GM21717 (cell line): ENCODE measurements at regions not wholly inside any gene's neighbourhood (a gene's known extent, or its start where the extent isn't known, plus 50 kb on each side); places are given as distances from the start of the nearest gene placed in this dataset.
A peak's percentile ranks its signal among the peaks of the same experiment; 100 is the strongest.
"Not testable (repeated sequence)": the region's sequence is repeated elsewhere in the genome, so short reads cannot be mapped to it uniquely, and the experiment has no call there.

Experiments
- ATAC-seq: cut with Tn5 transposase; IDR thresholded peaks from one replicate; pipeline ENCODE4 v1.9.1; 2021; ENCODE audit warnings: mild to moderate bottlenecking, moderate library complexity; ENCODE audit not compliant: unreplicated experiment

DNA sequence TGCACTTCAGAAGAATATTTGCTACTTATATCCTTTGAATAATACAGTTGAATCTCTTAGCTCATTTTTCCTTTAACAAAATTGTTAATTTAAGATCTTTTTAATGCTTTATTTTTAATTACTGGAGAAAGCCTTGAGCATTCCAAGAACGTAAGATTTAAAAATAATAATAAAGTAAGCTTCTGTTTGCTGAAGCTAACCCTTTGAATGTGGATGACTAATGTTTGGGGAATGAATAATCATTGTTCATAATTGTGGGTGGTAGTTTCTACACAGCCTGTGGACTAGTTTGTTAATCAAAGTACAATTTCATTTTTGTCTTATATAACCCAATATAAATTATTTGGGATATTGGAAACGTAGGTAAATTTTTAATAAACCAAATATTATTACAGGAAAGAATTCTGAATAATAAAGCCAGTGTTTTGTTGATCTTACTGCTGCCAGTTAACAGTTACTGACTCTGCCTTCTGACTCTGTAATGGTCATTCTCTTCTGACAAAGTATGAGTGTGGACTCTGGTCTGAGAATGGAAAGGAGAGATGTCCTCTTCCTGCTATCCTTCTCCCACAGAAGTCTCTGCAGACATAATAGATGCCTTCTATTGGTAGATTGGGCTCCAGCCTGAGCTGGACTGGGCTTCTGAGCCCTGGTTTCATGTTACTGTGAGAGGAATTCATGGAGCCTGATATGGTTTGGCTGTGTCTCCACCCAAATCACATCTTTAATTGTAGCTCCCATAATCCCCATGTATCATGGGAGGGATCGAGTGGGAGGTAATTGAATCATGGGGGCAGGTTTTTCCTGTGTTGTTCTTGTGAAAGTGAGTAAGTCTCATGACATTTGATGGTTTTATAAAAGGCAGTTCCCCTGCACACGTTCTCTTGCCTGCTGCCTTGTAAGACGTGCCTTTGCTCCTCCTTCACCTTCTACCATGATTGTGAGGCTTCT lies 292.7 kb upstream of the SLC39A10 start:
- ATAC-seq = no peak

DNA sequence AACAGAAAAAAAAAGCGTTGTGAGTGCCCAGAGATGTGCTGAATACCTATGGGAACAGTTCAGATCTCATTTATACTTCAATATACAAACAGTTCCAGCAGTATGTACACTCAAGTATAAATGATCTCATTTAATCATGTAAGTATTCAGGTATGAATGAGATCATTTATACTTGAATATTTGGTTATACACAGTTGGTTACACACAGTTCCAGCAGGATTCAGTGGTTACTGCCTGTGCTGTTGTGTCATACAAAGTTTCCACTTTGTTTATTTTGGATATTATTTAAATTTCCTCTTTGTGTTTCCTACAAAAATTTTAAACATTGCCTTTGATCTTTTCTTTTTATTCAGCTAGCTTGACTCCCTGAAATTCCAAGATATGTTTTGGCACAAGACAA lies 293.5 kb upstream of the SLC39A10 start:
- no peak for ATAC-seq

DNA sequence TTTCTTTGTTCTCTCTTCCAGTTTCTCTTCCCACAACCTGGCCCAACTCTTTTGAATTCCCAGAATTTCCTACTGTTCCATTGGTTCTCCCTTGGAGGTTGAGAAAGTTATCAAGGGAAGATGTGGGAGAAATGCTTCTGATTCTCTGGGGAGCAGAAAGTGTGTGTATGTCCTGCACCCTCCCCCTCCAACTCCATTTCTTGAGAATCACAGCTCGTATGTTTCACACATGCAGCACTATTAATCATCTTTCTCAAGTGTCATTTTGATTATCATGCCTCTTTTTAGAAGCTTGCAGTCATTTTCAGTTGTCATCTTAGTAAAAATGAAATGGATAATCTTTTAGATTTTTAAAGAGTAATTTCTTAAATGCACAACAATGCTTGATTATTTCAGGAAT lies 296.8 kb upstream of the SLC39A10 start:
- no peak for ATAC-seq

- ATAC-seq = no peak
Measured at GRCh38 chr2:195359043-195359735, 297.8 kb upstream of the SLC39A10 start.

DNA sequence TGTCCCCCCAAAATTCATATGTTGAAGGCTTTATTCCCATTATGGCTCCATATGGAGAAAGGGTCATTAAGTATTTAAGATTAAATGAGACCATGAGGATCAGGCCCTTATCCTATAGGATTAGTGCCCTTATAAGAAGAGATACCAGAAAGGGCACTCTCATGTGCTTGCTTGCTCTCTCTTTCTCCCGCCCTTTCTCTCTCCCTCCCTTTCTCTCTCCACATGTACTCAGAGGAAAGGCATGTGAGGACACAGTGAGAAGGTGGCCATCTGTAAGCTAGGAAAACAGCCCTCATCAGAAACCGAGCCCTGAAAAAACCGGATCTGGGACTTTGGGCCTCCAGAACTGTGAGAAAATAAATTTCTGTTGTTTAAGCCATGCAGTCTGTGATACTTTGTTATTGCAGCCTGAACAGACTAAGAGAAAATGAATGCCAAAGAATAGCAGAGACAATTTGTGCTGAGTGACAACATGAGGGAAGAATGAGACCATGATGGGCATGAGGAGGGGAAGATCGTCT lies 300.0 kb upstream of the SLC39A10 start:
- no peak for ATAC-seq

DNA sequence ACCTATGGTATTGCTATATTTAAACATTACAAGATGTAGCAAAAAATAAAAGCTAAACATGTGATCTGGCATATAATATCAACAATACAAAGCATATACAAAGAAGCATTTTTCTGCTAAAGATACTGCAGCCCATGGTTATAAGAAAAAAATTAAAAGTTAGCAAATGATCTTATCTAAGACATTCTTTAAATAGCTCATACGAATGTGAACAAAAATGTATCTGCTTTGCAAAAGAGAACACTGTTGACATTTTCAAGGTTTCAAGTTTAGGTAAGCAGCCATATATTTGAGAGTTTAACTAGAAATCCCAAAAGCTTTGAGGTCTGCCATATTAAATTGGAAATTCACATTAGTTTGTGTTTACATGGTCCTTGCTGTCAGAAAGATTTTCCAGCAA lies 301.0 kb upstream of the SLC39A10 start:
- no peak for ATAC-seq

DNA sequence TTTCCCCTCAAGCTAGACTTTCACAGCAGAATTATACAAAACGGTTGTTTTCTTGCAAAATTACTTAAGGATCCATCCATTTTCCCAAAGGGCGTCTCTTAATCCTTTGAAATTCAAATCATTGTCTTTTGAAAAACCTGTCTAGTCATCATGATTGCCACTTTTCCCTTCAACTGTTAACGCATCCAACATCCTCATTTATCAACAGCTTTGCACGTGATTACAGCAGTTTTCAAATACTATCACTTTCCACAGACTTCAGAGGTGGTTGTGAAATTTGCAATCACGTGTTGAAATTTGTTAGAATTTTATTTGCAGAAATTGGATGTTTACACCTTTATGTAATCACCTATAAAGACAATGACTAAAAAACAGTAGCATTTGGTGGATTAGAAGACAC lies 304.4 kb upstream of the SLC39A10 start:
- no peak for ATAC-seq

GRCh38 chr2:195343942-195344530 lies 313.0 kb upstream of the SLC39A10 start:
- peak; percentile 78 for ATAC-seq

- ATAC-seq = peak; percentile 72
Measured at GRCh38 chr2:195343540-195343939, 313.5 kb upstream of the SLC39A10 start.

- no peak for ATAC-seq
Measured at GRCh38 chr2:195342061-195342460, 315.0 kb upstream of the SLC39A10 start.

DNA sequence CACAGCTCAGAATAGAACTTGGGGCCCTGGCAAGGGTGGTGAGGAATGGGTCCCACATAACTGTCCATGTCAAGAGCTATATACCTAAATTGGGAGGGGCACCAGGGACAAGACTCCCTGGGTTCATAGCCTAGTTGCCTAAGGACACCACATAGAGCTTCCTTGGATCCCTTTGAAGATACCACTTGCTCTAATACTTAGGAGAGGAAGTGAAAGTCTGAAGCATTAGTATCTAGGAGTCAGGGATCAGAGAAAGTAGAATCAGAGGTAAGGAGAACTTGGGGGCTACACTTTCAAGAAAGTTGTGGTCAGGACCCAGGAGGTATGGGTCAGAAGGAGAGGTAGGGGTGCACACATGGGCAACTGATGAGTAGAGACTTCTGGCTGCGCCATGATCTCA lies 318.2 kb upstream of the SLC39A10 start:
- ATAC-seq = no peak

- ATAC-seq = no peak
Measured at GRCh38 chr2:195337597-195337996, 319.4 kb upstream of the SLC39A10 start.

- ATAC-seq = peak; percentile 61
Measured at GRCh38 chr2:195333869-195334268, 323.2 kb upstream of the SLC39A10 start.

- ATAC-seq = no peak
Measured at GRCh38 chr2:195331966-195332365, 325.1 kb upstream of the SLC39A10 start.

DNA sequence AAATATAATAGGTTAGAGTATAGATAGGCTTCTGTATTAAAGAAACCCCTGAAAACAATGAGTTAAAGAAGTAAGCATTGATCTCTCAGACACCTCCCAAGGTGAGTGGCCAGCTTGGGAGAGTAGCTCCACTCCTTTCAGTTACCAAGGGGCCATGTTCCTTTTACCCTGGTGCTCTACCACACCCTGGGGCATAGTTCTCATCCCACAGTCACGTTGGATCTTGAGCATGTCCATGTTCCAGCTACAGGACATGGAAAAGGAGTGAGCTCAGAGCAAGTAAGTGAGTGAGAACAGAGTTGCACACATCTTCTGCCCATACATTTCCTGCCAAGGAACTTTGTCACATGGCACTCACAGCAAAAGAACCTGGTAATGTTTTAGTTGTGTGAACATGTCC lies 325.9 kb upstream of the SLC39A10 start:
- no peak for ATAC-seq

GRCh38 chr2:195330513-195330956 lies 326.5 kb upstream of the SLC39A10 start:
- ATAC-seq = no peak

GRCh38 chr2:195329784-195330183 lies 327.2 kb upstream of the SLC39A10 start:
- not testable (repeated sequence) for ATAC-seq

GRCh38 chr2:195326537-195326936 lies 330.5 kb upstream of the SLC39A10 start:
- ATAC-seq = no peak

DNA sequence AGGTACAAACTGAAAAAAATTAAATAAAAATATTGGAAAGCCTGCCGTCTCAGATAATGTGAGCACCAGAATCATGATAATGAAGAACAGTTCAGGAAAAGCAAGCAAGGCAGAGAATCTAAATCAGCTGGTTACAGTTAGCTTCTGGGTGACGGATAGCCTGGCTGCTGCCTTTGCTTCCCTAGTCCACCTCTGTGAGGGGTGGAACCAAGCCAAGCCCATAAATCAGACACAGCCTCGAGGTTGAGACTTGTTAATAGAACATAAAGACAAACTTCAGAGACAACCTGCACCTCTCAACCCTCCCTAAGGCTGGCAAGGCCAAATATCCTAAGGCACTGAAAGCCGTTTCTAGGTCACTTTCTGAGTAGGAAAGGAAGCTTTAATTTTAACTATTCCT lies 334.7 kb upstream of the SLC39A10 start:
- ATAC-seq = no peak

DNA sequence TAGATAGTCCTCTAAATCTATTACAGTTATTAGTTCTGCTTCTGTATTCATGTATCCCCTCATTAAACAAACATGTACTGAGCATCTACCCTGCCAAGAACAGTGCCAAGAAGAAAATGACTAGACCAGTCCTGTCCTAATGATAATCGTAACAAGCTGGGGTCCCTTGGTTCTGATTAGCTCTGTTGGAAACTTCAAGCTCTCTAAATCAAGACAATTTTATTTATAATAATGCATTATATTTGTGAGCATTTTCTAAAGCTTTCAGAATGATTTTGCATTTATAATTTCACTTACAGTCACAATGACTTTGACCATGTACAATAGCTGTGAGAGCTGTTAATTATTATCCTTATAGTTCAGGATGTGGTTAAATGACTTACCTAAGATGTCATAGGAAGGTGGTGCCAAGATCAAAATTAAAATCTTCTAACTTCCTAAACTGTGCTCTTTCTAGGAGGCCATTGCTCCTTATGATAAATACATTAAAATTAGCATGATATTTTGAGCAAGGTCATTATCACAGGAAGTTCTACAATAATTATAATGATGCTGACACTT lies 336.5 kb upstream of the SLC39A10 start:
- peak; percentile 55 for ATAC-seq
